ENCODE measurements at regions not wholly inside any gene's neighbourhood (a gene's known extent, or its start where the extent isn't known, plus 50 kb on each side); places are given as distances from the start of the nearest gene placed in this dataset.

- DNase-seq, result no peak
These were observed 57.6 kb upstream of the FZD10 start for GRCh38 chr12:130104571-130105106.

GRCh38 chr12:130109062-130109945, 53.0 kb upstream of the FZD10 start:
- DNase-seq, result no peak

GRCh38 chr12:130110914-130111313, 51.4 kb upstream of the FZD10 start:
- no peak for DNase-seq

DNA sequence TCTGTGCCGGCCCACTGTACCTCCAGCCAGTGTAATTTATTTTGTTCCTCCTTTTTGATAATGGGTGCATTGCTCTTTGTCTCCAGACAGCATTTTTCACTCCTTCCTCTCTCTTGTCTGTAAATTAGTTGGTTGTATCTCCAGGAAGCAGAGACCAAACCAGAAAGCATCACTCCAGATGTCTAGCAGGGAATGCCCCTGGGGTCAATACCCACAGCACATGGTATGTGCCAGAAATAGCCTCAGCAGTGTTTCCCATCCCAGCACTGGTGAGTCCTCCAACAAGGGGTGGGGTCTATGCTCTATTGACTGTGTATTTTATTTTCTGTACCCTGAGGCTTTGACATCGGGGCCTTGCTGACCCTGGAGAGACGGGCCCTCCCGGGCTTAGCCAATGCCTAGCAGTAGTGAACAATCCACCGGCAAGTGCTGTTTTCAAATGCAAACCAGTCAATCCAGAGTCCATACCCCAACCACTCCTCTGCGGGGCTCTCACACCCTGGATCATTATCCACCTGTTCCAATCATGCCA, 50.2 kb upstream of the FZD10 start:
- DNase-seq, result no peak

Measured in activated naive CD4-positive, alpha-beta T cell treated with Interleukin-2 at 50 U/mL for 16 hours (primary cell).